H1 (cell line): ENCODE measurements at regions not wholly inside any gene's neighbourhood (a gene's known extent, or its start where the extent isn't known, plus 50 kb on each side); places are given as distances from the start of the nearest gene placed in this dataset.

Experiments used
- CTCF ChIA-PET: fragments of 300-600 bp; sonication (Branson Sonifier 250); formaldehyde crosslinking; loops from one replicate; lab custom pipeline; 2021; ENCODE audit not compliant: partially characterized antibody; lab: Charles Lee
- POLR2A ChIA-PET: fragments of 300-600 bp; sonication (Branson Sonifier 250); formaldehyde crosslinking; loops from one replicate; lab custom pipeline; 2021; ENCODE audit warnings: inconsistent platforms; ENCODE audit not compliant: partially characterized antibody; lab: Charles Lee
- DNase-seq, 2 experiments: peaks; one replicate each; pipeline versions ENCODE4 v3.0.0 to v3.0.0-alpha.2; 2010 to 2022; ENCODE audit warnings: low spot score in 2 of 2, low read depth in 1 of 2, mixed read lengths in 1 of 2
- FAIRE-seq: peaks from 2 replicates; lab custom pipeline; 2011; peaks lifted over from hg19 to GRCh38; lab: Jason Lieb, UNC
- H2AFZ ChIP-seq: 2 replicates; pipeline ENCODE4 v1.8.1; 2012; ENCODE audit warnings: low read length, inconsistent platforms
- H2AK5ac ChIP-seq: 2 replicates; pipeline ENCODE4 v1.6.1; 2013; ENCODE audit warnings: low read depth, low read length
- H2BK120ac ChIP-seq: replicated peaks from 2 replicates; pipeline ENCODE3; 2013; ENCODE audit warnings: low read depth, low read length, inconsistent platforms
- H2BK12ac ChIP-seq: 2 replicates; pipeline ENCODE4 v1.6.1; 2013; ENCODE audit warnings: low read depth, low read length
- H2BK15ac ChIP-seq: 2 replicates; pipeline ENCODE4 v1.6.1; 2013; ENCODE audit warnings: low read length
- H2BK20ac ChIP-seq: 2 replicates; pipeline ENCODE4 v1.6.1; 2013; ENCODE audit warnings: low read length
- H2BK5ac ChIP-seq: 2 replicates; pipeline ENCODE4 v1.6.1; 2013; ENCODE audit warnings: low read depth, low read length
- H3K14ac ChIP-seq: 2 replicates; pipeline ENCODE4 v1.6.1; 2013; ENCODE audit warnings: inconsistent platforms; ENCODE audit not compliant: insufficient read length
- H3K18ac ChIP-seq: 2 replicates; pipeline ENCODE4 v1.6.1; 2013; ENCODE audit warnings: low read length; ENCODE audit errors: extremely low read depth
- H3K23ac ChIP-seq: 2 replicates; pipeline ENCODE4 v1.6.1; 2013; ENCODE audit warnings: inconsistent platforms; ENCODE audit not compliant: insufficient read length
- H3K23me2 ChIP-seq: 2 replicates; pipeline ENCODE4 v1.6.1; 2013; ENCODE audit warnings: low read depth, low read length
- H3K27ac ChIP-seq: 2 replicates; pipeline ENCODE4 v1.6.1; 2011; ENCODE audit warnings: low read depth, low read length, inconsistent platforms
- H3K27me3 ChIP-seq, 4 experiments: replicated peaks in 1 of 4; 1 replicate in 1 of 4; 2 replicates in 3 of 4; pipeline versions ENCODE4 v1.6.1 to v1.8.1; 2011 to 2013; ENCODE audit warnings: low read length in 3 of 4, mild to moderate bottlenecking in 3 of 4, inconsistent platforms in 2 of 4, mixed read lengths in 2 of 4, moderate library complexity in 1 of 4; ENCODE audit not compliant: control insufficient read depth in 3 of 4, insufficient read depth in 3 of 4; ENCODE audit errors: extremely low read depth in 1 of 4
- H3K36me3 ChIP-seq, 4 experiments: 2 replicates each; pipeline versions ENCODE4 v1.6.1 to v1.8.1; 2011 to 2013; ENCODE audit warnings: mild to moderate bottlenecking in 4 of 4, low read length in 3 of 4, moderate library complexity in 2 of 4, control low read depth in 1 of 4, inconsistent platforms in 1 of 4; ENCODE audit not compliant: insufficient read depth in 4 of 4, control insufficient read depth in 2 of 4
- H3K4ac ChIP-seq: replicated peaks from 2 replicates; pipeline ENCODE3; 2013; ENCODE audit warnings: low read length, low read depth, mixed read lengths, inconsistent platforms; ENCODE audit not compliant: insufficient read length
- H3K4me1 ChIP-seq, 4 experiments: replicated peaks in 1 of 4; 1 replicate in 1 of 4; 2 replicates in 3 of 4; pipeline versions ENCODE4 v1.6.1 to v1.8.1; 2011 to 2013; ENCODE audit warnings: low read length in 3 of 4, inconsistent platforms in 2 of 4, mixed read lengths in 1 of 4; ENCODE audit not compliant: insufficient read depth in 4 of 4, control insufficient read depth in 3 of 4
- H3K4me2 ChIP-seq, 2 experiments: 2 replicates each; pipeline versions ENCODE4 v1.6.1 to v1.8.1; 2011 to 2013; ENCODE audit warnings: low read depth in 2 of 2, low read length in 2 of 2, control low read depth in 1 of 2, inconsistent platforms in 1 of 2, mild to moderate bottlenecking in 1 of 2; ENCODE audit not compliant: insufficient read depth in 1 of 2
- H3K4me3 ChIP-seq, 4 experiments: fragments of 200-600, 300-600 bp in 1 of 4; sonication (generic), shearing (Covaris generic), sonication (Bioruptor Twin) in 1 of 4; 2 replicates each; pipeline versions ENCODE4 v1.5.1 to v1.8.1; 2011 to 2016; ENCODE audit warnings: low read length in 4 of 4, low read depth in 3 of 4, control low read depth in 2 of 4, inconsistent platforms in 2 of 4, mild to moderate bottlenecking in 2 of 4, mixed read lengths in 1 of 4, moderate library complexity in 1 of 4; ENCODE audit not compliant: insufficient read depth in 2 of 4; ENCODE audit errors: extremely low read depth in 1 of 4
- H3K56ac ChIP-seq: replicated peaks from 2 replicates; pipeline ENCODE3; 2013; ENCODE audit warnings: low read depth, mild to moderate bottlenecking, mixed read lengths, low read length, inconsistent platforms; ENCODE audit not compliant: insufficient read length
- H3K79me1 ChIP-seq: 2 replicates; pipeline ENCODE4 v1.6.1; 2013; ENCODE audit warnings: low read depth, low read length, control low read depth
- H3K79me2 ChIP-seq, 2 experiments: 2 replicates each; pipeline versions ENCODE4 v1.6.1 to v1.8.1; 2012 to 2013; ENCODE audit warnings: low read length in 2 of 2, mild to moderate bottlenecking in 2 of 2, inconsistent platforms in 1 of 2; ENCODE audit not compliant: insufficient read depth in 2 of 2, control insufficient read depth in 1 of 2
- H3K9ac ChIP-seq, 4 experiments: replicated peaks in 1 of 4; 1 replicate in 1 of 4; 2 replicates in 3 of 4; pipeline versions ENCODE4 v1.6.1 to v1.8.1; 2011 to 2013; ENCODE audit warnings: low read depth in 3 of 4, low read length in 3 of 4, control low read depth in 2 of 4, mild to moderate bottlenecking in 2 of 4, moderate library complexity in 2 of 4, inconsistent platforms in 1 of 4; ENCODE audit errors: extremely low read depth in 1 of 4
- H3K9me3 ChIP-seq, 2 experiments: 2 replicates each; pipeline versions ENCODE4 v1.6.1 to v1.8.1; 2012 to 2013; ENCODE audit warnings: mild to moderate bottlenecking in 2 of 2, moderate library complexity in 2 of 2, control low read depth in 1 of 2, inconsistent platforms in 1 of 2, low read depth in 1 of 2, low read length in 1 of 2, mixed read lengths in 1 of 2; ENCODE audit not compliant: insufficient read depth in 2 of 2
- H4K20me1 ChIP-seq, 2 experiments: replicated peaks in 1 of 2; 2 replicates each; pipeline versions ENCODE3 to v1.8.1; 2011 to 2013; ENCODE audit warnings: inconsistent platforms in 2 of 2, low read length in 2 of 2, mild to moderate bottlenecking in 1 of 2; ENCODE audit not compliant: insufficient read depth in 2 of 2, control insufficient read depth in 1 of 2
- H4K5ac ChIP-seq: 2 replicates; pipeline ENCODE4 v1.6.1; 2013; ENCODE audit warnings: low read length, low read depth, mixed read lengths, inconsistent platforms; ENCODE audit not compliant: insufficient read length
- H4K8ac ChIP-seq: 2 replicates; pipeline ENCODE4 v1.8.0; 2013; ENCODE audit warnings: mild to moderate bottlenecking, moderate library complexity, low read length, inconsistent platforms; ENCODE audit not compliant: insufficient read depth; ENCODE audit errors: extremely low read depth
- H4K91ac ChIP-seq: replicated peaks from 2 replicates; pipeline ENCODE3; 2013; ENCODE audit warnings: low read length, mixed read lengths, inconsistent platforms; ENCODE audit not compliant: insufficient read length
- CBX5 ChIP-seq: fragments of 300-800, 300-1000 bp; sonication (generic); IDR thresholded peaks from 2 replicates; pipeline ENCODE4 v1.7.1; 2016; ENCODE audit warnings: antibody characterized with exemption, low read length, low read depth
- KDM4A ChIP-seq: IDR thresholded peaks from one replicate; pipeline ENCODE4 v1.7.1; 2012; ENCODE audit warnings: low read depth, mild to moderate bottlenecking, moderate library complexity, low read length, inconsistent platforms; ENCODE audit not compliant: severe bottlenecking
- NANOG ChIP-seq: IDR thresholded peaks from 2 replicates; pipeline ENCODE4 v1.6.1; 2011; ENCODE audit warnings: low read length, low read depth, mild to moderate bottlenecking, inconsistent platforms; ENCODE audit not compliant: insufficient read depth, poor library complexity, severe bottlenecking
- RAD21 ChIP-seq, 2 experiments: IDR thresholded peaks in 1 of 2; conservative IDR thresholded peaks in 1 of 2; 2 replicates each; pipeline ENCODE4 v1.6.1; 2011; ENCODE audit warnings: low read depth in 2 of 2, low read length in 2 of 2, improper control_type of control experiment in 1 of 2, inconsistent platforms in 1 of 2, mild to moderate bottlenecking in 1 of 2, moderate library complexity in 1 of 2
- TCF12 ChIP-seq: IDR thresholded peaks from 2 replicates; pipeline ENCODE4 v1.6.1; 2011; ENCODE audit warnings: low read depth, mild to moderate bottlenecking, low read length
- WGBS, 2 experiments: shearing (Covaris generic) in 1 of 2; methylation state at CpG; one replicate each; pipeline versions ENCODE4 v1.1.6 to v1.1.7; 2013 to 2015; ENCODE audit warnings: low lambda C conversion rate in 2 of 2, mixed read lengths in 2 of 2, inconsistent platforms in 1 of 2, low coverage in 1 of 2, missing lambda C conversion rate in 1 of 2; ENCODE audit not compliant: insufficient replicate concordance in 2 of 2, insufficient coverage in 1 of 2, insufficient read length in 1 of 2; ENCODE audit errors: extremely low coverage in 1 of 2, missing lambda C conversion rate in 1 of 2; 5-methylcytosine and 5-hydroxymethylcytosine counted together
- TF ChIP-seq, protein P1 (sequence below), 3 experiments: IDR thresholded peaks; 1 replicate in 2 of 3; 2 replicates in 1 of 3; pipeline versions ENCODE4 v1.5.1 to v1.6.1; 2011; ENCODE audit warnings: low read length in 3 of 3, mild to moderate bottlenecking in 3 of 3, inconsistent platforms in 2 of 3, low read depth in 1 of 3, moderate library complexity in 1 of 3; ENCODE audit not compliant: insufficient read depth in 1 of 3; ENCODE audit errors: control extremely low read depth in 1 of 3
- TF ChIP-seq, protein P2 (sequence below): IDR thresholded peaks from 2 replicates; pipeline ENCODE4 v1.6.1; 2012; ENCODE audit warnings: inconsistent platforms

DNA sequence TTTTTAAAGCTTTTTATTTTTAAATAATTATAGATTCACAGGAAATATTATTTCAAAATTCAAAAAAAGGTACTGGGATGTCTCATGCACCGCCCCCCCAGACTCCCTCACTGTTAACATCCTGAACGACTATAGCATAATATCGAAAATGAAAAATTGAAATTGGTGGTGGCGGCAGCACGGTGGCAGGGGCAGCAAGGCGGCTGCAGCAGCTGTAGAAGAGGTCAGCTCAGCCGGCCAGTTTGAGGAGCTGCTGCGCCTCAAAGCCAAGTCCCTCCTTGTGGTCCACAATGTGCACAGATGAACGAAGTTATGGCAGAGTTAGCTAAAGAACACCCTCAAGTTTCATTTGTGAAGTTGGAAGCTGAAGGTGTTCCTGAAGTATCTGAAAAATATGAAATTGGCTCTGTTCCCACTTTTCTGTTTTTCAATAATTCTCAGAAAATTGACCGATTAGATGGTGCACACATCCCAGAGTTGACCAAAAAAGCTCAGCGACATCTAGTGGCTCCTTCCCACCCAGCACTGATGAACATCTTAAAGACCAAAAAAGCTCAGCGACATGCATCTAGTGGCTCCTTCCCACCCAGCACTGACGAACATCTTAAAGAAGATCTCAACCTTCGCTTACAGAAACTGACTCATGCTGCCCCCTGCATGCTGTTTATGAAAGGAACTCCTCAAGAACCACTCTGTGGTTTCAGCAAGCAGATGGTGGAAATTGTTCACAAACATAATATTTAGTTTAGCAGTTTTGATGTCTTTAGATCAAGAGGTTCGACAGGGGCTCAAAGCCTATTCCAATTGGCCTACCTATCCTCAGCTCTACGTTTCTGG lies 100.8 kb downstream of the FAM217A start:
- H2BK12ac ChIP-seq: no peak overlapping the region
- H3K14ac ChIP-seq: no peak overlapping the region
- H3K4me2 ChIP-seq: no peak overlapping the region
- no peak overlapping the region for H4K91ac ChIP-seq
- H3K27me3 ChIP-seq: no peaks in the 10 kb centered on the region
- H2AFZ ChIP-seq: no peak overlapping the region
- no peaks in the 10 kb centered on the region for H3K79me2 ChIP-seq
- H3K27ac ChIP-seq: no peak overlapping the region
- H3K79me1 ChIP-seq: no peaks in the 10 kb centered on the region
- no peaks in the 10 kb centered on the region for H3K23me2 ChIP-seq
- H4K8ac ChIP-seq: no peak overlapping the region
- H3K4ac ChIP-seq: no peak overlapping the region
- DNase-seq: no peak
- H3K23ac ChIP-seq: no peak overlapping the region
- ChIA-PET CTCF (interaction anchor here (0.6 to 5.8 kb wide), 61 partner anchors 8 to 717 kb away, joined by 3 to 82 read pairs (median 6); partner anchors contain the start of gene FAM50B), POLR2A (interaction anchor here (0.6 to 1.5 kb wide), 4 partner anchors 27 to 237 kb away, joined by 3 to 5 read pairs (median 3); partner anchors contain the start of gene FAM50B)
- TF ChIP-seq CBX5 (no peak), NANOG (no peak), RAD21 (IDR thresholded peaks at IDR 0.05 in 1 of 2, conservative IDR thresholded peaks at IDR 0.05 in 1 of 2; ENCODE audit: low read depth in 2 of 2, low read length in 2 of 2) (peak; percentile 60 to 63), KDM4A (no peak), TCF12 (no peak)
- TF ChIP-seq, protein P1, sequence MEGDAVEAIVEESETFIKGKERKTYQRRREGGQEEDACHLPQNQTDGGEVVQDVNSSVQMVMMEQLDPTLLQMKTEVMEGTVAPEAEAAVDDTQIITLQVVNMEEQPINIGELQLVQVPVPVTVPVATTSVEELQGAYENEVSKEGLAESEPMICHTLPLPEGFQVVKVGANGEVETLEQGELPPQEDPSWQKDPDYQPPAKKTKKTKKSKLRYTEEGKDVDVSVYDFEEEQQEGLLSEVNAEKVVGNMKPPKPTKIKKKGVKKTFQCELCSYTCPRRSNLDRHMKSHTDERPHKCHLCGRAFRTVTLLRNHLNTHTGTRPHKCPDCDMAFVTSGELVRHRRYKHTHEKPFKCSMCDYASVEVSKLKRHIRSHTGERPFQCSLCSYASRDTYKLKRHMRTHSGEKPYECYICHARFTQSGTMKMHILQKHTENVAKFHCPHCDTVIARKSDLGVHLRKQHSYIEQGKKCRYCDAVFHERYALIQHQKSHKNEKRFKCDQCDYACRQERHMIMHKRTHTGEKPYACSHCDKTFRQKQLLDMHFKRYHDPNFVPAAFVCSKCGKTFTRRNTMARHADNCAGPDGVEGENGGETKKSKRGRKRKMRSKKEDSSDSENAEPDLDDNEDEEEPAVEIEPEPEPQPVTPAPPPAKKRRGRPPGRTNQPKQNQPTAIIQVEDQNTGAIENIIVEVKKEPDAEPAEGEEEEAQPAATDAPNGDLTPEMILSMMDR (IDR thresholded peaks at IDR 0.05; ENCODE audit: control extremely low read depth in 1 of 3, insufficient read depth in 1 of 3, low read depth in 1 of 3, low read length in 3 of 3): peak; percentile 25 to 65 (median 51)
- TF ChIP-seq, protein P2, sequence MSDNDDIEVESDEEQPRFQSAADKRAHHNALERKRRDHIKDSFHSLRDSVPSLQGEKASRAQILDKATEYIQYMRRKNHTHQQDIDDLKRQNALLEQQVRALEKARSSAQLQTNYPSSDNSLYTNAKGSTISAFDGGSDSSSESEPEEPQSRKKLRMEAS: no peak
- FAIRE-seq: peak; percentile 78
- no peak overlapping the region for H4K5ac ChIP-seq
- H2BK5ac ChIP-seq: no peak overlapping the region
- no peak overlapping the region for H3K4me3 ChIP-seq
- no peaks in the 10 kb centered on the region for H3K9me3 ChIP-seq
- H4K20me1 ChIP-seq: no peaks in the 10 kb centered on the region
- H3K56ac ChIP-seq: no peak overlapping the region
- H2BK15ac ChIP-seq: no peak overlapping the region
- no peaks in the 10 kb centered on the region for H3K36me3 ChIP-seq
- H2BK20ac ChIP-seq: no peak overlapping the region
- no peak overlapping the region for H2BK120ac ChIP-seq
- H3K4me1 ChIP-seq: peaks cover 0 to 1% (median 0%) of the 10 kb centered on the region in 4 experiments; a peak in 1 of 7 replicates
- 69% methylated on average over 16 of the region's 16 CpGs; no CpG with 5 or more reads in 1 of the 2 experiments for WGBS, 2 experiments
- no peak overlapping the region for H2AK5ac ChIP-seq
- no peak overlapping the region for H3K9ac ChIP-seq
- no peak overlapping the region for H3K18ac ChIP-seq
